NT2/D1 (cell line): ENCODE measurements at regions not wholly inside any gene's neighbourhood (a gene's known extent, or its start where the extent isn't known, plus 50 kb on each side); places are given as distances from the start of the nearest gene placed in this dataset.

Experiments used
- SUZ12 ChIP-seq: IDR thresholded peaks from 2 replicates; pipeline ENCODE4 v1.6.1; 2011; ENCODE audit not compliant: insufficient read length, insufficient read depth; ENCODE audit errors: extremely low read depth
- YY1 ChIP-seq: IDR thresholded peaks from 2 replicates; pipeline ENCODE4 v1.6.1; 2011; ENCODE audit not compliant: insufficient read length, insufficient read depth
- ZNF274 ChIP-seq: IDR thresholded peaks from 2 replicates; pipeline ENCODE4 v1.6.1; 2011; ENCODE audit warnings: mild to moderate bottlenecking, low read depth, low read length

DNA sequence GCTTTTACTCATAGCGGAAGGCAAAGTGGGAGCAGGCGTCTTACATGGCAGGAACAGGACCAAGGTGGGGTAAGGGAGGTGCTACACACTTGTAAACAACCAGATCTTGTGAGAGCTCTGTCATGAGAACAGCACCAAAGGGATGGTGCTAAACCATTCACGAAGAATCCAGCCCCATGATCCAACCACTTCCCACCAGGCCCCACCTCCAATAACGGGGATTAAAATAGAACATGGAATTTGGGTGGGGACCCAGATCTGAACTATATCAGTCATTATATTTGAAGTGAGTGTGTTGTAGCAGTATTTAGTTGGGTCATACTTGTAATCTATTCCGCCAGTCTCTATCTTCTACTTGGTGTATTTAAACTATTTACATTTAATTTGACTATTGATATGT lies 190.9 kb downstream of the RPLP1 start:
- TF ChIP-seq ZNF274 (no peak), YY1 (no peak), SUZ12 (no peak)
